ENCODE measurements at regions not wholly inside any gene's neighbourhood (a gene's known extent, or its start where the extent isn't known, plus 50 kb on each side); places are given as distances from the start of the nearest gene placed in this dataset.

GRCh38 chr10:108765794-108766193 lies 1157.5 kb downstream of the XPNPEP1 start:
- FAIRE-seq: no peak

More at GRCh38 chr10:108765794-108766193, 1157.5 kb downstream of the XPNPEP1 start:
- ChIA-PET POLR2A (ENCODE audit: partially characterized antibody) (no interaction called here), CTCF (ENCODE audit: partially characterized antibody) (no interaction called here)
- H3K14ac ChIP-seq (ENCODE audit: insufficient read length): no peak overlapping the region
- H2BK20ac ChIP-seq (ENCODE audit: low read length): no peak overlapping the region
- no peak overlapping the region for H3K56ac ChIP-seq (replicated peaks; ENCODE audit: insufficient read length, low read depth, low read length)
- no peaks in the 10 kb centered on the region for H3K23me2 ChIP-seq (ENCODE audit: low read depth, low read length)
- H4K5ac ChIP-seq (ENCODE audit: insufficient read length, low read depth, low read length): no peak overlapping the region
- no peaks in the 10 kb centered on the region for H3K4me1 ChIP-seq (replicated peaks in 1 of 4; ENCODE audit: control insufficient read depth in 3 of 4, insufficient read depth in 4 of 4, low read length in 3 of 4)
- H2BK12ac ChIP-seq (ENCODE audit: low read depth, low read length): no peak overlapping the region
- no peak for DNase-seq (ENCODE audit: low read depth in 1 of 2, low spot score in 2 of 2)
- no peak overlapping the region for H2BK120ac ChIP-seq (replicated peaks; ENCODE audit: low read depth, low read length)
- no peak overlapping the region for H2BK5ac ChIP-seq (ENCODE audit: low read depth, low read length)
- no peaks in the 10 kb centered on the region for H3K79me2 ChIP-seq (ENCODE audit: control insufficient read depth in 1 of 2, insufficient read depth in 2 of 2, low read length in 2 of 2)
- no peaks in the 10 kb centered on the region for H4K20me1 ChIP-seq (replicated peaks in 1 of 2; ENCODE audit: control insufficient read depth in 1 of 2, insufficient read depth in 2 of 2, low read length in 2 of 2)
- no peaks in the 10 kb centered on the region for H3K27me3 ChIP-seq (replicated peaks in 1 of 4; ENCODE audit: control insufficient read depth in 3 of 4, extremely low read depth in 1 of 4, insufficient read depth in 3 of 4, low read length in 3 of 4)
- no peak overlapping the region for H3K27ac ChIP-seq (ENCODE audit: low read depth, low read length)
- TF ChIP-seq POU5F1 (IDR thresholded peaks at IDR 0.05; ENCODE audit: low read depth, low read length): no peak
- H2AFZ ChIP-seq (ENCODE audit: low read length): no peak overlapping the region
- no peaks in the 10 kb centered on the region for H3K36me3 ChIP-seq (ENCODE audit: control insufficient read depth in 2 of 4, insufficient read depth in 4 of 4, low read length in 3 of 4)
- H3K4me3 ChIP-seq (ENCODE audit: extremely low read depth in 1 of 4, insufficient read depth in 2 of 4, low read depth in 3 of 4, low read length in 4 of 4): no peak overlapping the region
- 100% methylated on average over 1 of the region's 1 CpG; no CpG with 5 or more reads in 1 of the 2 experiments for WGBS, 2 experiments (ENCODE audit: extremely low coverage in 1 of 2, insufficient coverage in 1 of 2, insufficient read length in 1 of 2, insufficient replicate concordance in 2 of 2, low coverage in 1 of 2, low lambda C conversion rate in 2 of 2, missing lambda C conversion rate in 1 of 2)
- H3K23ac ChIP-seq (ENCODE audit: insufficient read length): no peak overlapping the region
- no peak overlapping the region for H4K8ac ChIP-seq (ENCODE audit: extremely low read depth, insufficient read depth, low read length)
- no peak overlapping the region for H4K91ac ChIP-seq (replicated peaks; ENCODE audit: insufficient read length, low read length)
- no peaks in the 10 kb centered on the region for H3K79me1 ChIP-seq (ENCODE audit: low read depth, low read length)
- H3K9ac ChIP-seq (replicated peaks in 1 of 4; ENCODE audit: extremely low read depth in 1 of 4, low read depth in 3 of 4, low read length in 3 of 4): no peak overlapping the region
- H2BK15ac ChIP-seq (ENCODE audit: low read length): no peak overlapping the region
- no peaks in the 10 kb centered on the region for H3K9me3 ChIP-seq (ENCODE audit: insufficient read depth in 2 of 2, low read depth in 1 of 2, low read length in 1 of 2)
- H3K4me2 ChIP-seq (ENCODE audit: insufficient read depth in 1 of 2, low read depth in 2 of 2, low read length in 2 of 2): no peak overlapping the region
- H2AK5ac ChIP-seq (ENCODE audit: low read depth, low read length): no peak overlapping the region
- H3K4ac ChIP-seq (replicated peaks; ENCODE audit: insufficient read length, low read depth, low read length): no peak overlapping the region
- H3K18ac ChIP-seq (ENCODE audit: extremely low read depth, low read length): no peak overlapping the region
